CD4-positive, alpha-beta T cell treated with Interleukin-15 for 1 hour (primary cell): ENCODE measurements at regions not wholly inside any gene's neighbourhood (a gene's known extent, or its start where the extent isn't known, plus 50 kb on each side); places are given as distances from the start of the nearest gene placed in this dataset.
"Not testable (repeated sequence)": the region's sequence is repeated elsewhere in the genome, so short reads cannot be mapped to it uniquely, and the experiment has no call there.

Source experiments
- DNase-seq: peaks from one replicate; pipeline ENCODE4 v3.0.0-alpha.2; 2020

DNA sequence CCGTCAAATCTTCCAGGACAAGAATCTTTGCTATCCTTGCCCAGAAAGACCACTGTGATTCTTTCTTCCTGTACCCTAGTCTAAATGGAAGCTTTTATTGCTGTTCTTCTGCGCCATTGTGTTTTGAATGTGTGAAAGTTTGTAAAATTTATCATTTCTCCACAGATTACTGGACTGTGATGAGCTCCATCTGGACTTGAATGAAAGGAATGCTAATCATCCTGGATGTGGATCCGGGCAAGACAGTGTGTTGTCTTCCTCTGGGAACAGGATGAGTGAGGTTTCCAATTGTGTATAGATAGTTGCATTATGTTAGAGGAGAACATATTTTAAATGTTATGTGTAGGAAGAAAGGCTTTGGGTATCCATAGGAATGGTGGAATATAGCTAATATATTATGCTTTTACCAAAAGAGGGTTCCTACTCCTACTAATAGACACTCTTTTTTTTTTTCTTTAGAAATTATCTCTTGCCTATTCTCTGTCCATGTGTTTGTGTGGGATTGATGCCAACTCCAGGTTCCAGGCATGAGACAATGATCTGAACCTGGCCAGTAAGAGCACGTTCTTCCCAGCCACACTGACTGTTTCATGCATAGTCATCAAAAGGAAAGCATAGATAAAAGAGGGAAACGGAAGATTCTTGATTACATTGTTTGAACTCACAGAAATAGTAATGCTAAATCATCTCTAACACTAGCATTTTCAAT, 803.6 kb upstream of the ADGRL3 start:
- DNase-seq: no peak

DNA sequence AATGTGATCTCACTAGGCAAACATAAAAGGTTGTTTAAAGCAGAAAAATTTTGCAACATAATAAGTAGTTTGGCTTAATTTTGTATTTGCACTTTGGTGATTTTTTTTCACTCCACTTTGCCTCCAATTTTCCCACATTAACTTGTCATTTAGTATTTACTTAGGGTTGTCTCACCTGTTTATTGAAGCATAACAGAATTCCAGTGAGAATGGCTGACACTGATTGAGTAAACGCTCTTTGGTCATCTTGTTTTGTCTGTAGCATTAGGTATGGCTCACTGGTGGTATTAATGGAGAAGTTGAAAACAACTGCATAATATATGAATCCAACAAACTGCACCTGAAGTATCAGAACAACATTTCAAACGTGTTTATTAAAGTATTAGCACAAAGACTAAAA, 799.5 kb upstream of the ADGRL3 start:
- no peak for DNase-seq

DNA sequence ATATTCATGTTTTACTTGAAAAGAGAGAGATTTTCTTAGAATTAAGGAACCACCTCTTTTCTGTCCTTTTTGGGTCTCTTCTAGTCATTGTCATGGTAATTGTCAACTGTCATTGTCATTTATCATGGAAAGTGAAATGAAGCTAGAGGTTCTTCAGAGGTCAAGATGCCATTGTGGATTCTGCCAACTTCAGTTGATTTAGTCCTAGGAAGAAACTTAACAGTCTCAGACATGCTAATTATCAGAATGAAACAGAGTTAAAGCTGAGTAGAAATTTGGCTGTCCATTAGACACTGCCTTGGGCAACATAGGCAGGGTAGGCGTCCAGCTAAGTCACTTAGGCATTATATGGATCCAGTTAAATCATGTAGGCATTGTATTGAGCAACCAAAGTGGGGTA, 796.1 kb upstream of the ADGRL3 start:
- DNase-seq: no peak

DNA sequence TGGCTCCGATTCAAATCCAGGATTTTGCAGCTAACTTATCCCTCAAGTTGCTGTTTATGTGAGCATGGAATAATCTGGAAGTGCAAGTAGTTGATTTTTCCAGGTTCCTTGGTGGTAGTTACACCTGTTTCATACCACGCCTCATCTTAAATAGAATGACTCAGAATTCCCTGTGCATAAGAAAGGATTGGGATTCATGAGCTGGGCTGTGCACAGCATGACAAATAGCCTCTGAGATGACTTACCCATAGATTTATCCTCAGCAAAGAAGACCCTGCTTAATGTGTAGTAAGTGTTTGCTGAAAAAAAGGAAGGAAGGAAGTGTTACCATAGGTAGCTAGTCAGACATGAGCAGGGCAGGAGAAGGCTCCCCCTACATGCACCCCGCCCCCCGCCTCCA, 777.7 kb upstream of the ADGRL3 start:
- no peak for DNase-seq

DNA sequence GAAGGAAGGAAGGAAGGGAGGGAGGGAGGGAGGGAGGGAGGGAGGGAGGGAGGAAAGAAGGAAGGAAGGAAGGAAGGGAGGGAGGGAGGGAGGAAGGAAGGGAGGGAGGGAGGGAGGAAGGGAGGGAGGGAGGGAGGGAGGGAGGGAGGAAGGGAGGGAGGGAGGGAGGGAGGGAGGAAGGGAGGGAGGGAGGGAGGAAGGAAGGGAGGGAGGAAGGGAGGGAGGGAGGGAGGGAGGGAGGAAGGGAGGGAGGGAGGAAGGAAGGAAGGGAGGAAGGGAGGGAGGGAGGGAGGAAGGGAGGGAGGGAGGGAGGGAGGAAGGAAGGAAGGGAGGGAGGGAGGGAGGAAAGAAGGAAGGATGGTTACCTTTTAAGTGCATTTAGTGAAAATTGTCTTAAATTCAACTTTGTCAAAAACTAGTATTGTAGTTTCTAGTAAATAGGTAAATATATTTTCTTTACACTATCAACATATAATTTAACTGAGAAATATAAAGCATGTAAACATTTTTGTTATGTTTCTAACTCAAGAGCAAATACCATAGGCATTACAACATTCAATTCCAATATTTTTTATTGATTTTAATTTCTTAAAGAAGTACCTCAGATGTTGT, 776.4 kb upstream of the ADGRL3 start:
- not testable (repeated sequence) for DNase-seq

DNA sequence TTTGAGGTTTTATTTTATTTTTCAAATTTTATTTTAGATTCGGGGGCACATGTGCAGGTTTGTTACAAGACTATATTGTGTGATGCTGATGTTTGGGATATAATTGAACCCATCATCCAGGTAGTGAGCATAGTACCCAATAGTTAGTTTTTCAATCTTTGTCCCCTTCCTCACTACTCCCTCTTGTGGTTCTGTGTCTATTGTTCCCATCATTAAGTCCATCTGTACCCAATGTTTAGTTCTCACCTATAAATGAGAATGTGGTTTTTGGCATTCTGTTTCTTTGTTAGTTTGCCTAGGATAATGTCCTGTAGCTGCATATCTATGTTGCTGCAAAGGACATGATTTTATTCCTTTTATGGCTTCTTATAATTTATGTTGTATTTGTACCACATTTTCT, 767.2 kb upstream of the ADGRL3 start:
- DNase-seq: no peak

DNA sequence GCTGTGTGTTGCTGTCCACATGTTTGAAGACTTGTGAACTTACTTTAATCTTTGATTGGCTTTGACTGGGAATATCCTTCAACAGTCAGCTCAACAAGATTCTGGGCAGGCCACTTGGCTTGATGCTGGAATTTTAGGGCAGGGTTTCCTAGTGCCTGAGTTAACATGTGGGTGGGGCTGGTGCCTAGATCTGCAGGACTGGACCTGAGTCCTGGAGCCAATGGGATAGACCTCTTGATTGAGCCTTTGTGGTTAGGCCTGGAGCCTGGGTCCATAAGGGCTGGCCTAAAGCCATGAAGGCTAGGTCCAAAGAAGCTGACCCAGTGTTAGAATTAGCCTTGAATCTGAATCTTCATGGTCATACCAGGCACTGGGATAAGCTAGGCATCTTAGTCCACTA, 757.1 kb upstream of the ADGRL3 start:
- no peak for DNase-seq

DNA sequence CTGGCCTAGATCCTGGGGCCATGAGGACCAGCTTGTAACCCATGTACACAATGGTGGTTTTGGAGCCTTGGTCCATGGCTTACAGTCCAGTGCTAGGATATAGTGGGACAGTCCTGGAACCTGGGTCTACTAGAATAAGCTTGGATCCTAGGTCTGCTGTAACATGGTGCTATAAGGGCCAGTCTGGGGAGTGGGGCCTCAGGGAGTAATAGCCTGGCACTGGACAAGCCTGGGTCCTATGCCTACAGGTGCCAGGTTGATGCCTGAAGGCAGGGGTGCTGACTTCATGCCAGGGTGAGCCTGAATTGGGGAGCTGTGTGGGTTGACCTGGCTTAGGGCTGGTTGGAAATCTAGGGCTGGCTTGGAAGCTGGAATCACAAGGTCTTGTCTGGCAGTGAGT, 756.3 kb upstream of the ADGRL3 start:
- no peak for DNase-seq

DNA sequence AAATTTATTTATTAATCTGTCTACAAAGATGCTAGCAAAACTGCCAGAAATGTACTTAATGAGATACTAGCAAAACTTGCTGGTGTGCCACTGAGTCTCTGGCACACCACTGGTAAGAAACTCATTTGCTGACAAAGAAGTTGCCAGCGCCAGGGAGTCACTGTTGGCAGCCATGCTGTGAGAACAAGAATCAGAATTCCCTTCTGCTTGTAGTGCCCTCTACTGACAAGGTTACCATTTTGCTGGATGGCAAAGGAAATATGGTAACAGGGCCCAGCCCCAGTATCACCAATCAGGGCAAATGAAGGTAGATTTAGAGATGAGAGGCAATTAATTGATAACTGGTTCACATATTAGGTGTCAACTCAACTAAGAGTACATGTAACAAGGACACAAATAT, 750.1 kb upstream of the ADGRL3 start:
- DNase-seq: no peak

DNA sequence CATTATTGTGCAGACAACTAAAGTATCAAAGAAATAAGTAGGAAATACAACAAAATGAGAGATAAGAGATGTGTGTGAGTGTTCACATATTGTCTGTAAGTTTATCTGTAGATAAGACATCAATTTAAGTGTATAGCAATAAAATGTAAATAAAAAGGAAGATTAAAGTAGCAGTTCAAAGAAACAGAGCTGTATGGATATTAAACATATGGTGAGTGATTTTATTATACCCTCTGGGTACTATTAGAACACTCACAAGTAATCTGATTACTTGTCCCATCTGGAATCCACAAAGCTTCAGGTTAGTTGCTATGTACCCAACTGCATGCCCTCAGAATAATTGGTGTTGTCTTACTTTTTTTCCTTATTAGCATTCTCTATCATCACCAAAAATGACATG, 747.9 kb upstream of the ADGRL3 start:
- DNase-seq: no peak

DNA sequence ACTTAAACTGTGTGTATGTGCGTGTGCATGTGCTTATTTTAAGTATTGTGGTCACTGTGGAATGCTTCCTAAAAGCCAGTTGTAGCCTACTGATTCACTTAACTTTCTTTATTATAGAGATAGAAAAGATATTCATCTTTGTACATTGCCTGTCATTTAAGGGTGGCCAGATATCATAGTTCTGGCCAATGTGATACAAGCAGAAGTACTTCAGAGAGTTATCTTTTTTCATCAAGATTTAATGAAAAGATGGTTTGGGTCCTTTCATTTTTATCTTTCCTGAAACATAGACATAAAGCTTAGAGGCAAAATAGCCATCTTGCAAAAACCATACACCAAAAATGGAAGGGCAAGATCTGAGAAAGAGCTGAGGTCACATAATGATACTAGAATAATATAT, 744.7 kb upstream of the ADGRL3 start:
- DNase-seq: no peak

DNA sequence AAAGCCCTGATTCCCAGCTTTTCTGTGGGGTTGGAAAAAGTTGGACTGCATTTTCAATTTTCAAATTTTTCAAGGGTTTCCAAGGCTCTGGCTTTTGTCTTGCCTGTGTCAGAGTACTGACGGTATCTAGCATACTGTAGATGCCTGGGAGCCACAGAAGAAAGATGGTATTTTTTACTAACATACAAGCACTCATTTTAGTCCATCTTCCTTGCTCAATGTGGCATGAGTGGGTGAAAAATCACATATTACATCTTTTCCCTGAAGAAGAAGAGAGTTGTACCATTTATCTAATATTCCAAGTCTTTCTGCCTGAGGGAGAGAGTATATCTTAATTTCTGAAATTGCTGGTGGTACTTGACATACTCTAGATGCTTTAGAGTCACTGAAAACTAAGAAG, 738.6 kb upstream of the ADGRL3 start:
- DNase-seq: no peak

DNA sequence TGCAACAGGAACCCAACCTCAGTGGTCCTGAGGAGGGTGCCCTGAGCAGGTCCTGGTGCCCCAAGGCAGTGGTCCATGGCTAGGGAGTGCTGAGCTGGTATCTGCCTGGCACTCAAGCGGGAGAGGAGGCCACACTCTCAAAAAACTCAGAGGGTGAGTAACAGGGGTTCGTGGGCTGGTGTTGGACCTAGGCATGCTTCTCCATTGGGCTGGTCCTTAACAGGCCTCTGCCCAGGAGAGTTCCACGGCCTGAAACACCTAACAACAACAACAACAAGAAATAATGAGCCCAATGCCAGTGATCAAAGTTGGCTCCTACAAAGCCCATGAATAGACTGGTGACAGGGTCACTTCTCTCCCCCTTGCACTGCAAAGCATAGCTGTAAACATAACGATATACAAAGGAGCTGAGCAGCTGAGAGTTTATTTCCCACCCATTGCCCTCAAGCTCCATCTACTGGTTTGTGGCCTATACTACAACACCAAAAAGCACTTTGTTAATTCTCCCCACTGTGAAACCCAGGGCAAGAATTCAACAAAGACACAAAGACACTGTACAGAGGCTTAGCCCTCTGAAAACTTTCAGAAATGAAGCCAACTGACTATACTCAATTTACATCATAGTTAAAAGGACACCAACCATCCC, 736.1 kb upstream of the ADGRL3 start:
- no peak for DNase-seq

DNA sequence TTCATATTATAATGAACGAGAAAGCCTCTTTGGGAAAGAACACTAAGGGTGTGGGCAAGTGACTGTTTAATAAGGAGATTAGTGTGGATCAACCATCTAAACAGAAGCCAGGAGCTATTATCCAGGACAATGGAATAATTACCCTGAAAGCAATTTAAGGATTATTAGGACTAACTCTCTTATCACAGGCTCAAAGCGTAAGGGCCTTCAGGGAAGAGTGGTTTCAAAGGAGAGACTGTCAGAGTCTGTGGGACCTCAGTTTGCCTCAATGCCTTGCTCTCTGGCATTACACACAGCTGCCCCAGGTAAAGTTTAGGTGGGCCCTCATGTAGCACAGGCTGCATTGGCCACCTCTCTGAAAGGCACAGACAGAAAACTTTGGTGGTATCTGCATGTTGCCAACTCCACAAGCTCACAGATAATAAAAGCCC, 717.2 kb upstream of the ADGRL3 start:
- no peak for DNase-seq

DNA sequence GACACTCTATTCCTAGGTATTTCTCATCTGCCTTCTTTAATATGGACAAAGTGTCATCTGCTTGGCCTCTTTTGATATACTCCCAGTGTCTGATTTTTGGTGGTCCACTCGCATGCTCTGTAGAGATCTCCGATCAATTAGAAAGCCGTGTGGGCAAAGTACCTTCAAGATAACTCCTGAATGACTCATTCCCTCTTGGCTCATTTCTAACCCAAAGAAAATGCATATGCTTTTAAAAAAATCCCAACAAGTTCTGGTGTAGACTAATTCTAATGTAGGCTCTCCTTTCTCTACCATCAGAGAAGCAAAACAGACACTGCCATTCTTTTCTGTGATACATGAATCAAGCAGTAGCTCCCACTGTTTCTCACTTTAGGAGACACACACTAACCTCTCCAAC, 714.9 kb upstream of the ADGRL3 start:
- DNase-seq: no peak

DNA sequence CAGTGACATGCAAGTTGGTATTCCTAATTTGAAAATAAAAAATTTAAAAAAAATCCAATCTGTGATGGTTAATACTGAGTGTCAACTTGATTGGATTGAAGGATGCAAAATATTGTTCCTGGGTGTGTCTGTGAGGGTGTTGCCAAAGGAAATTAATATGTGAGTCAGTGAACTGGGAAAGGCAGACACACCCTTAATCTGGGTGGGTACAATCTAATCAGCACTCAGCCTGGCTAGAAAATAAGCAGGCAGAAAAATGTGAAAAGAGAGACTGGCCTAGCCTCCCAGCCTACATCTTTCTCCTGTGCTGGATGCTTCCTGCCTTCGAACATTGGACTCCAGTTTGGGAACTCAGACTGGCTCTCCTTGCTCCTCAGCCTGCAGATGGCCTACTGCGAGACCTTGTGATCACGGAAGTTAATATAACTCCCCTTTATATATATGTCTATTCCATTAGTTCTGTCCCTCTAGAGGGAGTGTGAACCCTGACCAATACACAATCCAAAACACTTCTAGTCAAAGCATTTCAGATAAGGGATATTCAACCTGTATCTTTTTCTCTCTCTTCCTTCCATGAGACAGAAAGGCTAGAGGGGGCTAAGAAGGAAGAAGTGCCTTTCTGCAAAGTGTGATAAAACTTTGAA, 712.9 kb upstream of the ADGRL3 start:
- not testable (repeated sequence) for DNase-seq

DNA sequence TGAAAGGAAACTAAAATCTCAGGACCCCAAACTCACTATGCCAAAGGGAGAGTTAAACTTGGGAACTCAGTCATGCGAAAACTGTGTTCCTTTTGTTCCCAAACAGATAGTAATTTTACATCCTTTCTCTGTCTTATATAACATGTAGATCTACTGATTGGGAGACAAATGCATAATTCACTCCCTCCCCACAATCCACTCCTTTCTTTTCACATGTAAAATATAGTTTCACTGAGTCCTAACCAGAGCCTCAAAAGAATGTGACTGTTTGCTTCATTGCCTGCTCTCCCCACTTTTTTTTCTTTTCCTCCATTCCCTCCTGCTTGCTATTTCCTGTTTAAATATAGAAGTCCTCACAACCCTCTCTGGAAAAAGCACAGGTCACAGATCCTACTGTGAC, 699.3 kb upstream of the ADGRL3 start:
- DNase-seq: no peak

DNA sequence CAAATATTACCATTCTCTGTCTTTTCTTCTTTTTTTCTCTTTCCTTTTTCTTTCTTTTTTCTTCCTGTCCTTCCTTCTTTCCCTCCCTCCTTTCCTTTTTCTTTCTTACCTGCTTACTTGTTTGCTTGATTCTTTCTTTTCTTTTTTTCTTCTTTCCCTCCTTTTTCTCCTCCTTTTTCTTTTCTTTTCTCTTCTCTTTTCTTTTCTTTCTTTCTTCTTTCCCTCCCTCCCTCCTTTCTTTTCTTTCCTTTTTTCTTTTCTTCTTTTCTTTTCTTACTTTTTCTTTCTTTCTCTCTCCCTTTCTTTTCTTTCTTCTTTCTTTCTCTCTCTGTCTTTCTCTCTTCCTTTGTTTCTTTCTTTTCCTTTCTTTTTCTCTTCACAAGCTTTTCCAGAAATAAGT, 697.4 kb upstream of the ADGRL3 start:
- DNase-seq: no peak

DNA sequence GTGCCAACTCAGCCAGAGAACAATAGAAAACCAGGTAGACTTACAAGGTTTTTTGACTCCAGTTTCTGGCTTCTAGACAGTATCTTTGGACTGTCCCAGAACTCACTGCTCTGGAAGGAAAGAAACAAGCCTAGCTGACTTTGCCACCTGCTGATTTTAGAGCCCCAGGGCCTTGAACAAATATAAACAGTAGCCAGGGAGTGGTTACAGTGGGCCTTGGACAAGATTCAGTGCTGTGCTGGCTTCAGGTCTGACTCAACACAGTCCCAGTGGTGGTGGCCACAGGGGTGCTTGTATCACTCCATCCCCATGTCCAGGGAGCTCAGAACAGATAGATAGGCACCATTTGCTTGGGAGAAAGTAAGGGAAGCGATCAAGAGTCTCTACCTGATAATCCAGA, 694.1 kb upstream of the ADGRL3 start:
- DNase-seq: no peak

DNA sequence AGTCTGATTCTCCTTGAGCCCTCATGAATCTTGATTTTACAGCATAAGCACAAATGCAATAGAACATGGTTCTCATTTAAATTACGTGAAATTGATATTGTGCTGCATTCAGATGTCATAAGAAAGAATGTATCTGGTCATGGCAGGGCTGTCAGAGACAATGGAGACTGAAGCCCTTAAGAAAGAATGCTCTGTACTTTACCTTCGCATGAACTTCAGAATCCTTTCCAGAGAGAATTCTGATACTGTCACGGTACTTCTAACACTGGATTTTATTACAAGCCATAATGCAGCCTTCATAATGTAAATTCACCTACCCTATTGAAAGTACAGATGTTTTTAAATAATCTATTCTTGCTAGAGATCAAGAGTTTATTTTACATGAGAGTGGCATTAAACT, 677.9 kb upstream of the ADGRL3 start:
- DNase-seq: no peak

DNA sequence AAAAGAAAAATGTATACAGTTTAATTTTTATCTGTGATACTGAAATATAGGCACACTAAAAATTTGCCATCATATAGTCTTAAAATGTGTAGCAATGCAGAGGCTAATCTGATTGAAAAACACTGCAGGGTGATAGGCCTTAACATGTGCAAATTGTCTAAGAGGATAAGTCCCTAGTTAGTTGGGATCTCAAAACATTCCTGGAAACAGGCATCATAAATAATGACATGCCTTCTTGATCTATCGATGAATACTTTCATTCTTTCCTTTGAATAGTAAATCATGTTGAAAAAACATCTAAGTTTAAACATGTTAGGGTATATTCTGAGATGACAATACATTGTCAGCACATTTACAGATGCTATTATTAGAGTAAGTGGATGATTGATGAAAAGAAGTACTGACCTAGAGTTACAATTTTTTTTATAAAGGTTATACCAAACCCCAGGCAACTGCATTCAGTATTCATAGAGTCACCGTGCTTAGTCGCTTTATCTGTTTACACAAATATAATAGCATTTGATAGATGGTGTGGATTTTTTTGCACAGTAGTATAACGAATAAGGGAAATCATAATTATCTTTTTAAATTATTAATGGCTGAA, 668.2 kb upstream of the ADGRL3 start:
- no peak for DNase-seq

DNA sequence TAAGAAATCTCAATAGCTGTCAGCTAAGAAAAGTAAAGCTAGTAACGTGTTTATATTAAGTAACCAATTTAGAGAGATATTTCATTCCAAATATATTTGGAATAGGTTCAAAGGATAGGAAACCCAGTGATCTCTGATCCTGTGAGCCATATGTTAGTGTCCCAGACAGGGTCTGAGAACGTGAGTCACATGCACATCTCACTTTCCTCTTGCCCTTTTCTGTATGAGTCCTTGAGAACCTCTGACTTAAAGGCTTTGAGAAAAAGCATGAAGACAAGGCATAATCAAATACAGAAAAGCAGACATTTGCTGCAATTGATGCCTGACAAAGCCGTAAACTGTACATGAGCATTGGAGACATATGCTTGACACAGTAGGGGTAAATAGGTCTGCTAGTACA, 655.1 kb upstream of the ADGRL3 start:
- no peak for DNase-seq

DNA sequence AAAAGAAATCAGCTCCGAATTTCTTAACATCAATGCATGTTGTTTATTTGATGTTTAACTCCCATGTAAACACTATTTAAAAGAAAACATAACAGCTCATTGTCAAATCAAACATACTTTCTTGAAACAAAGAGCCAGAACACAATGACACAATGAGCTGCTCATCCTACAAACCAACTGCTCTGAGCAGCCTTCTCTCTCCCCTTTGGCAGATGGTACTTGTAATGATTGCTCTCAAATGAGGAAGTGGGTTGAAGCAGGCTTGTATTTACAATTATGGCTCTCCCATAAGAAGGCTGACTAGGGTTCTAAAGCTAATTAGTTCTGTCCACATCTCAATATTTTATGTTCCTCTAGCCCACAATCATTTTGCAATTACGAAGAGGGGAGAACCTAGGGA, 637.8 kb upstream of the ADGRL3 start:
- DNase-seq: no peak

DNA sequence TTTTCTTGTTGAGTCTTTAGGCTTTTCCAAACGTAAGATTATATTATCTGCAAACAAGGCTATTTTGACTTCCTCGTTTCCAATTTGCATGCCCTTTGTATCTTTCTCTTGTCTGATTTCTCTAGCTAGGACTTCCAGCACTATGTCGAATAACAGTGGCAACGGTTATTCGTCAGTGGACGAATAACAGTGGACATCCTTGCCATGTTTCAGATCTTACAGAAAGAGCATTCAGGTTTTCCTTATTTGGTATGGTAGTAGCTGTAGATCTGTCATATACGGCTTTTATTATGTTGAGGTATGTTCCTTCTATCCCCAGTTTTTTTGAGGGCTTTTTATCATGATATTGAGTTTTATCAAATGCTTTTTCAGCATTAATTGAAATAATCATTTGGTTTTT, 634.6 kb upstream of the ADGRL3 start:
- no peak for DNase-seq
